NB4 (cell line): ENCODE measurements at regions not wholly inside any gene's neighbourhood (a gene's known extent, or its start where the extent isn't known, plus 50 kb on each side); places are given as distances from the start of the nearest gene placed in this dataset.

Source experiments
- POLR2A ChIP-seq: IDR thresholded peaks from 2 replicates; pipeline ENCODE4 v1.6.1; 2011; ENCODE audit warnings: mild to moderate bottlenecking; ENCODE audit not compliant: insufficient read length; ENCODE audit errors: extremely low read depth
- TF ChIP-seq, protein P1 (sequence below): IDR thresholded peaks from one replicate; pipeline ENCODE4 v1.5.1; 2012; ENCODE audit warnings: low read depth, low read length

DNA sequence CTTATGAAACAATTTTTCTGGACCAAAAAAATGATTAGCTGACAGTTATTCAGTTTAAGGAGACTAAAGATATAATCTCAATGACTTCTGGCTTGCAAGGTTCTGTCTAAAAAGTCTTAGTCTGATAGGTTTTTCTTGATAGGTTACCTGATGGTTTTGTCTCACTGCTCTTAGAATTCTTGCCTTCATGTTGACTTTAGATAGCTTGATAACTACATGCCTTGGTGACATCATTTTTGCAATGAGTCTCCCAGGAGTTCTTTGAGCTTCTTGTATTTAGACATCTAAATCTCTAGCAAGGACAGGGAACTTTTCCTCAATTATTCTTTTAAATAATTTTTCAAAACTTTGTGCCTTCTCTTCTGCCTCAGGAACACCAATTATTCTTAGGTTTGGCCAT lies 1965.3 kb downstream of the ARAP2 start:
- TF ChIP-seq, protein P1, sequence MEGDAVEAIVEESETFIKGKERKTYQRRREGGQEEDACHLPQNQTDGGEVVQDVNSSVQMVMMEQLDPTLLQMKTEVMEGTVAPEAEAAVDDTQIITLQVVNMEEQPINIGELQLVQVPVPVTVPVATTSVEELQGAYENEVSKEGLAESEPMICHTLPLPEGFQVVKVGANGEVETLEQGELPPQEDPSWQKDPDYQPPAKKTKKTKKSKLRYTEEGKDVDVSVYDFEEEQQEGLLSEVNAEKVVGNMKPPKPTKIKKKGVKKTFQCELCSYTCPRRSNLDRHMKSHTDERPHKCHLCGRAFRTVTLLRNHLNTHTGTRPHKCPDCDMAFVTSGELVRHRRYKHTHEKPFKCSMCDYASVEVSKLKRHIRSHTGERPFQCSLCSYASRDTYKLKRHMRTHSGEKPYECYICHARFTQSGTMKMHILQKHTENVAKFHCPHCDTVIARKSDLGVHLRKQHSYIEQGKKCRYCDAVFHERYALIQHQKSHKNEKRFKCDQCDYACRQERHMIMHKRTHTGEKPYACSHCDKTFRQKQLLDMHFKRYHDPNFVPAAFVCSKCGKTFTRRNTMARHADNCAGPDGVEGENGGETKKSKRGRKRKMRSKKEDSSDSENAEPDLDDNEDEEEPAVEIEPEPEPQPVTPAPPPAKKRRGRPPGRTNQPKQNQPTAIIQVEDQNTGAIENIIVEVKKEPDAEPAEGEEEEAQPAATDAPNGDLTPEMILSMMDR, result no peak
- TF ChIP-seq POLR2A, result no peak
